ENCODE measurements at regions not wholly inside any gene's neighbourhood (a gene's known extent, or its start where the extent isn't known, plus 50 kb on each side); places are given as distances from the start of the nearest gene placed in this dataset.

DNA sequence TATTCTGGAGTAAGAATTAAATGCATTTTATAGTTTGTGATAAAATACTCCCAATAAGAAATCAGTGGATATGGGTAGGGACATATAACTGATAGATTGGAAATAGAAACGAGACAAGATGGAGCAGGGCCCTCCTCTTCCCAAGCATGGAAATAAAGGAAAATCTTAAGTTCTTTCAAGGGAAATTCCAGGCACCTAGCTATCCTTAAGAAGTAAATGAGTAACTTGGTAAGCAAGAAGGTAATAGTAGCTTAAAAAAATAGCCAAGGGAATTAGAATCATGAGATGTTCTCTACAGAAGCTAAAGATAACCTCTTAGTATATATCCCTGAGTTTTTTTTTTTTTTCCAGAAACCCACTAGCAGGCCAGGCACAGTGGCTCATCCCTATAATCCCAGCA, 105.5 kb upstream of the FAM3C start:
- Histone ChIP-seq H2AFZ (replicated peaks; ENCODE audit: low read length, poor library complexity) (no peak overlapping the region), H3K56ac (ENCODE audit: extremely low read depth, insufficient read depth, low read length) (no peak overlapping the region), H4K8ac (ENCODE audit: low read depth in 2 of 2, low read length in 2 of 2) (no peak overlapping the region), H3K36me3 (ENCODE audit: control insufficient read depth, insufficient read depth, low read length) (no peaks in the 10 kb centered on the region), H3K27ac (ENCODE audit: insufficient read depth, low read length) (no peak overlapping the region), H2BK20ac (ENCODE audit: low read depth, low read length) (no peak overlapping the region), H3K79me1 (ENCODE audit: low read depth in 1 of 2, low read length in 2 of 2) (no peaks in the 10 kb centered on the region), H3K27me3 (ENCODE audit: control insufficient read depth, insufficient read depth, low read length) (no peaks in the 10 kb centered on the region), H2BK15ac (ENCODE audit: low read depth, low read length) (no peak overlapping the region), H3K9me3 (ENCODE audit: control insufficient read depth, insufficient read depth, low read length) (peaks cover 8% of the 10 kb centered on the region), H2AK9ac (replicated peaks; ENCODE audit: low read depth, low read length, poor library complexity) (no peak overlapping the region), H2BK5ac (ENCODE audit: low read depth, low read length, poor library complexity, severe bottlenecking) (no peak overlapping the region), H3K4me1 (ENCODE audit: control insufficient read depth, insufficient read depth, low read length) (peaks cover 2% of the 10 kb centered on the region; the same call in 1 of the 2 replicates), H4K20me1 (ENCODE audit: insufficient read depth, low read length) (no peaks in the 10 kb centered on the region), H3K18ac (ENCODE audit: low read depth, low read length) (no peak overlapping the region), H4K5ac (ENCODE audit: low read depth, low read length) (no peak overlapping the region), H4K91ac (ENCODE audit: insufficient read depth, low read depth, low read length) (no peak overlapping the region), H3K9ac (ENCODE audit: low read depth, low read length) (no peak overlapping the region), H3K9me1 (ENCODE audit: insufficient read depth, low read length) (peaks cover 2% of the 10 kb centered on the region; the same call in 1 of the 2 replicates), H3K4ac (ENCODE audit: low read depth, low read length) (no peak overlapping the region), H3K23ac (ENCODE audit: low read depth, low read length) (no peak overlapping the region), H3K4me3 (ENCODE audit: insufficient read depth, low read depth, low read length) (no peak overlapping the region), H2BK120ac (ENCODE audit: low read depth, low read length) (no peak overlapping the region), H2AK5ac (ENCODE audit: low read depth, low read length) (no peak overlapping the region), H3K4me2 (ENCODE audit: low read depth, low read length) (no peak overlapping the region), H3K14ac (replicated peaks; ENCODE audit: low read depth, low read length) (no peak overlapping the region)
- TF ChIP-seq MAFK (IDR thresholded peaks at IDR 0.05; ENCODE audit: low read depth, low read length) (no peak), RCOR1 (IDR thresholded peaks at IDR 0.05; ENCODE audit: insufficient replicate concordance, low read length) (no peak), MXI1 (IDR thresholded peaks at IDR 0.05; ENCODE audit: borderline replicate concordance, low read depth, low read length) (no peak), NFE2L2 (IDR thresholded peaks at IDR 0.05; ENCODE audit: low read depth, low read length) (no peak), RAD21 (IDR thresholded peaks at IDR 0.05; ENCODE audit: low read length) (no peak), MAZ (IDR thresholded peaks at IDR 0.05; ENCODE audit: borderline replicate concordance, low read depth, low read length) (no peak), CTCF (conservative IDR thresholded peaks at IDR 0.05; ENCODE audit: low read depth, low read length) (no peak), BHLHE40 (IDR thresholded peaks at IDR 0.05; ENCODE audit: low read depth, low read length) (no peak), CEBPB (IDR thresholded peaks at IDR 0.05; ENCODE audit: low read depth, low read length) (no peak), SMC3 (IDR thresholded peaks at IDR 0.05; ENCODE audit: low read depth, low read length) (no peak), USF2 (IDR thresholded peaks at IDR 0.05; ENCODE audit: low read depth, low read length) (no peak), RFX5 (IDR thresholded peaks at IDR 0.05; ENCODE audit: low read depth, low read length) (no peak), POLR2A (IDR thresholded peaks at IDR 0.05; ENCODE audit: low read depth, low read length) (no peak), FOS (IDR thresholded peaks at IDR 0.05; ENCODE audit: low read depth, low read length) (no peak), CHD1 (IDR thresholded peaks at IDR 0.05; ENCODE audit: low read depth, low read length) (no peak)
- TF ChIP-seq, protein P1, sequence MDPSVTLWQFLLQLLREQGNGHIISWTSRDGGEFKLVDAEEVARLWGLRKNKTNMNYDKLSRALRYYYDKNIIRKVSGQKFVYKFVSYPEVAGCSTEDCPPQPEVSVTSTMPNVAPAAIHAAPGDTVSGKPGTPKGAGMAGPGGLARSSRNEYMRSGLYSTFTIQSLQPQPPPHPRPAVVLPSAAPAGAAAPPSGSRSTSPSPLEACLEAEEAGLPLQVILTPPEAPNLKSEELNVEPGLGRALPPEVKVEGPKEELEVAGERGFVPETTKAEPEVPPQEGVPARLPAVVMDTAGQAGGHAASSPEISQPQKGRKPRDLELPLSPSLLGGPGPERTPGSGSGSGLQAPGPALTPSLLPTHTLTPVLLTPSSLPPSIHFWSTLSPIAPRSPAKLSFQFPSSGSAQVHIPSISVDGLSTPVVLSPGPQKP (IDR thresholded peaks at IDR 0.05; ENCODE audit: borderline replicate concordance, low read depth, low read length): no peak
- no TSS peak for BruUV-seq (replicated peaks)
- dilution Hi-C loops (cut with HindIII; ENCODE audit: low sequenced_read_pairs, unreplicated experiment) (no loop called here), intact Hi-C loops (cut with micrococcal nuclease) (no loop called here), in situ Hi-C loops (cut with MboI; ENCODE audit: low sequenced_read_pairs) (no loop called here)
- no CpG with 5 or more reads among the region's 1 CpG for WGBS, 2 experiments (ENCODE audit: extremely low coverage in 2 of 2, insufficient read length in 1 of 2)
- POLR2A ChIA-PET (ENCODE audit: unreplicated experiment): no interaction called here
- ATAC-seq (ENCODE audit: low read depth) (no peak), DNase-seq (no peak)
- CTCF ChIA-PET: interaction anchor here (0.6 to 0.7 kb wide), 2 partner anchors 33 to 105 kb away, joined by 4 to 5 read pairs; partner anchors contain the start of gene FAM3C

Data from IMR-90 (cell line).